PC-3 (cell line): ENCODE measurements at regions not wholly inside any gene's neighbourhood (a gene's known extent, or its start where the extent isn't known, plus 50 kb on each side); places are given as distances from the start of the nearest gene placed in this dataset.

Experiments
- EZH2 ChIP-seq: fragments of 300-600 bp; sonication (generic); IDR thresholded peaks from one replicate; pipeline ENCODE4 v1.6.1; 2017; ENCODE audit warnings: antibody characterized with exemption, mild to moderate bottlenecking, low read length; ENCODE audit not compliant: unreplicated experiment
- EZH2phosphoT487 ChIP-seq: fragments of 300-600 bp; sonication (generic); IDR thresholded peaks from 2 replicates; pipeline ENCODE4 v1.6.1; 2018; ENCODE audit warnings: mild to moderate bottlenecking, antibody characterized with exemption, low read length, borderline replicate concordance
- TF ChIP-seq, protein P1 (sequence below): fragments of 300-600 bp; sonication (generic); conservative IDR thresholded peaks from 2 replicates; pipeline ENCODE4 v1.5.1; 2017; ENCODE audit warnings: antibody characterized with exemption, low read depth, mild to moderate bottlenecking, low read length

DNA sequence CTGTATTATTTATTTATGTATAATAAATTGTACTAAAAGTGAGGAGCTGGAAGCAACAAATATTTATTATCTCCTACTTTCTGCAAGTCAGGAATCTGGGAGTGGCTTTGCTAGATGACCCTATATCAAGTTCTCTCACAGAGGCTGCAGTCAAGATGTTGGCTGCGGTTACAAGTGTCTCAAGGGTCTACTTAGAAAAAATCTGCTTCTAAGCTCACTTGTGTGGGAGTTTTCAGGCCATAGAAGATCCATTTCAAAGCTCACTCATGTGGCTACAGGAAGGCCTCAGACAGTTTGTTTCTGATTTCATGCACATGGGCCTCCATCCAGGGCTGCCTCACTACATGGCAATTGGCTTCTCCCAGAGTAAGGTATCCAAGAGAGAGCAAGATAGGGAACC, 551.1 kb downstream of the CAAP1 start:
- TF ChIP-seq, protein P1, sequence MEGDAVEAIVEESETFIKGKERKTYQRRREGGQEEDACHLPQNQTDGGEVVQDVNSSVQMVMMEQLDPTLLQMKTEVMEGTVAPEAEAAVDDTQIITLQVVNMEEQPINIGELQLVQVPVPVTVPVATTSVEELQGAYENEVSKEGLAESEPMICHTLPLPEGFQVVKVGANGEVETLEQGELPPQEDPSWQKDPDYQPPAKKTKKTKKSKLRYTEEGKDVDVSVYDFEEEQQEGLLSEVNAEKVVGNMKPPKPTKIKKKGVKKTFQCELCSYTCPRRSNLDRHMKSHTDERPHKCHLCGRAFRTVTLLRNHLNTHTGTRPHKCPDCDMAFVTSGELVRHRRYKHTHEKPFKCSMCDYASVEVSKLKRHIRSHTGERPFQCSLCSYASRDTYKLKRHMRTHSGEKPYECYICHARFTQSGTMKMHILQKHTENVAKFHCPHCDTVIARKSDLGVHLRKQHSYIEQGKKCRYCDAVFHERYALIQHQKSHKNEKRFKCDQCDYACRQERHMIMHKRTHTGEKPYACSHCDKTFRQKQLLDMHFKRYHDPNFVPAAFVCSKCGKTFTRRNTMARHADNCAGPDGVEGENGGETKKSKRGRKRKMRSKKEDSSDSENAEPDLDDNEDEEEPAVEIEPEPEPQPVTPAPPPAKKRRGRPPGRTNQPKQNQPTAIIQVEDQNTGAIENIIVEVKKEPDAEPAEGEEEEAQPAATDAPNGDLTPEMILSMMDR = no peak
- TF ChIP-seq EZH2 = no peak
- no peak for TF ChIP-seq EZH2phosphoT487
